ENCODE measurements at regions not wholly inside any gene's neighbourhood (a gene's known extent, or its start where the extent isn't known, plus 50 kb on each side); places are given as distances from the start of the nearest gene placed in this dataset.

DNA sequence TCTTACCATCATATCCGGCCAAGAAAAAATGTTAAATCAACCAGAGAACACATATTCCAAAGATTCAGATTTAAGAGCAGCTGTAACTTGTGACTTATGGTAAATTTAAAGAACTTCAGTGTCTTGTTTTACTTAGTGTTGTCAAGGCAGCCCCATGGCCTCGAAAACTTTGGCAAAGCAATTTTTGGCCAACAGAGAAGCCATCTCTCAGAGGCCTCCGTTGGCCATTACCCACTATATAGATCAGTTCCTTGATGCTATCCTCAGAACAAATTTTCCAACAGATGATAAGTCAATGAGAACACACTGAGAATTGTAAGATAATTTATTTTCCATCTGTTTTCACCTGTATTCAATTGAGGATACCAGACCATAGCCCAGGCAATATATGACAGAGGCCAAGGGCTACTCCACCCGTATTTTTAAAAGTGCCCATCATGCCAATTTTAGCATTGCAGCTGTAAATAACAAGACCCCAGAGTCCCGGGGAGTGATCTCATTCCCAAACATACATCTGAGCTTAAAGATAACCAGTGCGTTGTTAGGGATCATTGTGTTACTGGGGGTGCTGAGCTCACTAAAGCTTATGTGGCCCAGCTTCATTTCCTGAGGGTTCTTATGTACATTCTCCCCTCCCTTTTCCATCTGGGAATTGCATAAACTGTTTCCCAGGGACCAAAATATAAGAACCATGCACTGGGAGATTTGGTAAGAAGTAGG is 50.0 kb upstream of the PDHA1 start:
- intact Hi-C loops (cut with DNase I; ENCODE audit: low total_unique reads): no loop called here

More for the DNA sequence above, 50.0 kb upstream of the PDHA1 start:
- Histone ChIP-seq H3K27me3 (no peaks in the 10 kb centered on the region), H3K4me1 (no peaks in the 10 kb centered on the region), H3K36me3 (no peaks in the 10 kb centered on the region), H3K9me3 (no peaks in the 10 kb centered on the region), H3K4me3 (no peak overlapping the region), H3K27ac (no peak overlapping the region)
- no peak for DNase-seq
- TF ChIP-seq, protein P1, sequence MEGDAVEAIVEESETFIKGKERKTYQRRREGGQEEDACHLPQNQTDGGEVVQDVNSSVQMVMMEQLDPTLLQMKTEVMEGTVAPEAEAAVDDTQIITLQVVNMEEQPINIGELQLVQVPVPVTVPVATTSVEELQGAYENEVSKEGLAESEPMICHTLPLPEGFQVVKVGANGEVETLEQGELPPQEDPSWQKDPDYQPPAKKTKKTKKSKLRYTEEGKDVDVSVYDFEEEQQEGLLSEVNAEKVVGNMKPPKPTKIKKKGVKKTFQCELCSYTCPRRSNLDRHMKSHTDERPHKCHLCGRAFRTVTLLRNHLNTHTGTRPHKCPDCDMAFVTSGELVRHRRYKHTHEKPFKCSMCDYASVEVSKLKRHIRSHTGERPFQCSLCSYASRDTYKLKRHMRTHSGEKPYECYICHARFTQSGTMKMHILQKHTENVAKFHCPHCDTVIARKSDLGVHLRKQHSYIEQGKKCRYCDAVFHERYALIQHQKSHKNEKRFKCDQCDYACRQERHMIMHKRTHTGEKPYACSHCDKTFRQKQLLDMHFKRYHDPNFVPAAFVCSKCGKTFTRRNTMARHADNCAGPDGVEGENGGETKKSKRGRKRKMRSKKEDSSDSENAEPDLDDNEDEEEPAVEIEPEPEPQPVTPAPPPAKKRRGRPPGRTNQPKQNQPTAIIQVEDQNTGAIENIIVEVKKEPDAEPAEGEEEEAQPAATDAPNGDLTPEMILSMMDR (IDR thresholded peaks at IDR 0.05): no peak
